ENCODE measurements at regions not wholly inside any gene's neighbourhood (a gene's known extent, or its start where the extent isn't known, plus 50 kb on each side); places are given as distances from the start of the nearest gene placed in this dataset.
"Not testable (repeated sequence)": the region's sequence is repeated elsewhere in the genome, so short reads cannot be mapped to it uniquely, and the experiment has no call there.

DNA sequence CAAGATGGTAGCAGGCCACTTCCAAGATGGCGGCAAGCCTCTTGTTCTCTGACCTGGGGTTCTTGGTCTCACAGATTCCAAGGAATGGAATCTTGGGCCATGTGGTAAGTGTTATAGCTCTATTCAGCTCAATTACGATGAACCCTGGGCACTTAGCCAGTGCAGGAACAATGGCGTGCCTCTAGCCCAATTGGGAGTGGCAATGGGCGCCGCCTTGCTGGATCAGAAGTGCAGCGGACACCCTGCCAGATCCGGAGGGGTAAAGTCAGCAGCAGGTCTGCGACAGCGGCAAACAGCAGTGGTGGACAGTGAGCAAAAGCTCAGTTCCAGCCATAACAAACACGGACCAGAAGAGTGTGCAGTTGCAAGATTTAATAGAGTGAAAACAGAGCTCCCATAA is 263.2 kb upstream of the SEMA3C start:
- TF ChIP-seq POLR2AphosphoS5, EP300, POLR2A (IDR thresholded peaks at IDR 0.05): not testable (repeated sequence)
- TF ChIP-seq, protein P1, sequence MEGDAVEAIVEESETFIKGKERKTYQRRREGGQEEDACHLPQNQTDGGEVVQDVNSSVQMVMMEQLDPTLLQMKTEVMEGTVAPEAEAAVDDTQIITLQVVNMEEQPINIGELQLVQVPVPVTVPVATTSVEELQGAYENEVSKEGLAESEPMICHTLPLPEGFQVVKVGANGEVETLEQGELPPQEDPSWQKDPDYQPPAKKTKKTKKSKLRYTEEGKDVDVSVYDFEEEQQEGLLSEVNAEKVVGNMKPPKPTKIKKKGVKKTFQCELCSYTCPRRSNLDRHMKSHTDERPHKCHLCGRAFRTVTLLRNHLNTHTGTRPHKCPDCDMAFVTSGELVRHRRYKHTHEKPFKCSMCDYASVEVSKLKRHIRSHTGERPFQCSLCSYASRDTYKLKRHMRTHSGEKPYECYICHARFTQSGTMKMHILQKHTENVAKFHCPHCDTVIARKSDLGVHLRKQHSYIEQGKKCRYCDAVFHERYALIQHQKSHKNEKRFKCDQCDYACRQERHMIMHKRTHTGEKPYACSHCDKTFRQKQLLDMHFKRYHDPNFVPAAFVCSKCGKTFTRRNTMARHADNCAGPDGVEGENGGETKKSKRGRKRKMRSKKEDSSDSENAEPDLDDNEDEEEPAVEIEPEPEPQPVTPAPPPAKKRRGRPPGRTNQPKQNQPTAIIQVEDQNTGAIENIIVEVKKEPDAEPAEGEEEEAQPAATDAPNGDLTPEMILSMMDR (IDR thresholded peaks at IDR 0.05): not testable (repeated sequence)
